H7 (cell line): ENCODE measurements at regions not wholly inside any gene's neighbourhood (a gene's known extent, or its start where the extent isn't known, plus 50 kb on each side); places are given as distances from the start of the nearest gene placed in this dataset.

ENCODE experiments used
- DNase-seq: peaks from one replicate; pipeline ENCODE4 v3.0.0; 2012
- H3K27me3 ChIP-seq: 2 replicates; pipeline ENCODE4 v1.6.0; 2011; ENCODE audit warnings: mild to moderate bottlenecking, low read length; ENCODE audit not compliant: control insufficient read depth, insufficient read depth
- H3K36me3 ChIP-seq: replicated peaks from 2 replicates; pipeline ENCODE4 v1.5.1; 2011; ENCODE audit warnings: low read length; ENCODE audit not compliant: control insufficient read depth, insufficient read depth
- H3K4me3 ChIP-seq: 2 replicates; pipeline ENCODE4 v1.5.1; 2011; ENCODE audit warnings: low read depth, mild to moderate bottlenecking, control low read depth, low read length, moderate library complexity; ENCODE audit not compliant: insufficient read depth

DNA sequence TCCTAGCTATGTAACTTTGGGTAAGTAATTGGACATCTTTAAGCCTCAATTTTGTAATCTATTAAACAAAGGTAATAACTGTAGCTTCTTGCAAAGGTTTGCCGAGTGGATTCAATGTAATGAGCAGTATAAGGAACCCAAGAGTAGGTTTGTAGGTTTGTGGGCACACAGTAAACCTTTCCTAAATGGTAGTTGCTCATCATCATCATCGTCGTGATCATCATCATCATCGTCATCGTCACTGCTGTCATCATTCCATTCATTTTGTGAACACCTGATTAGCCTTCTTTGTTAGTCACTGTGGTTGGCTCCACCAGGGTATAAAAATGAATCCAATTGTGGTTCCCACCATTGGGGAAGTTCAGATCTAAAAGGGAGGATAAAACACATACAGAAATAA is 223.1 kb upstream of the KIRREL3 start:
- Histone ChIP-seq H3K4me3 (no peak overlapping the region), H3K27me3 (no peaks in the 10 kb centered on the region), H3K36me3 (no peaks in the 10 kb centered on the region)
- DNase-seq: no peak

DNA sequence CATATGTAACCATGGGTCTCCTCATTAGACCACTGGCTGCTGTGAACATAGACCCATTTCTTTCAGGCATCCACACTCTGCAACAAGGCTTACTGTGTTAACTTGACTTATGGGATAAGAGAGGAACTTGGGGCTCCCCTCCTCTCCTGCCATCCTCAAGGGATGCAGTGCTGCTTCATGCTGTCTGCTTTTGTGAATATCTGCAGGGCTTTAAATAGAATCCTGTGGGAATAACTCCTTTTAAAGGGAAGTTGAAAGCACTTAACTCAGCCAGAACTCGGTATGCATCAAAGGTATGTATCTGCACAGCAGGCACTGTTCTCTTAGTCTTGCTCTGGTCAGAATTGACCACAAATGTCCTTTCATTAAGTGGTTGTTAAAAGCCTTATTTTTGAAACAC is 222.5 kb upstream of the KIRREL3 start:
- DNase-seq: no peak
- Histone ChIP-seq H3K36me3 (no peaks in the 10 kb centered on the region), H3K27me3 (no peaks in the 10 kb centered on the region), H3K4me3 (no peak overlapping the region)

DNA sequence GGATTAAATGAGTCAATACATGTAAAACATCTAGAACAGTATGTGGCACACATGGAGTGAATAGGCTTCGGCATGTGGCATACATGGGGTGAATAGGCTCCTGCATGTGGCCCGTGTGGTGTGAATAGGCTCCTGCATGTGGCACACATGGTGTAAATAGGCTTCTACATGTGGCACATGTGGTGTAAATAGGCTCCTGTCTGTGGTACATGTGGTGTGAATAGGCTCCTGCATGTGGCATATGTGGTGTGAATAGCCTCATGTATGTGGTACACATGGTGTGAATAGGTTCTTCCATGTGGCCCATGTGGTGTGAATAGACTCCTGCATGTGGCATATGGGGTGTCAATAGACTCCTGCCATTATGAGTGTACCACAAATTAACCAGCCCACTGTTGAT is 219.1 kb upstream of the KIRREL3 start:
- H3K36me3 ChIP-seq: no peaks in the 10 kb centered on the region
- H3K4me3 ChIP-seq: no peak overlapping the region
- H3K27me3 ChIP-seq: no peaks in the 10 kb centered on the region
- no peak for DNase-seq

DNA sequence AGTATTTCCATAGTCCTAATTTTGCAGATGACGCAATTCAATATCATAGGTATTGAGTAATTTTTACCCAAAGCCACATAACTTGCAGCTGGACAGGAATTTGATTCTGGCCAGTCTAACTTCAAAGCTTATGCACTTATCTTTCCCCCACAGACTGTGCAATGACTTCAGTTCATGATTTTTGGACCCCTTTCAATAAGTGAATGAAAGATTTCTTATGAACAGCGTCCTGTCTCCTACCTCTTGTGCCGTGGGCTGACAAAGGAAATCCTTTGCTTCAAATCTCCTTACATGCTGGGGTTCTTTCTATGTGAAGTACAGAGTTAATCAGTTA is 217.7 kb upstream of the KIRREL3 start:
- DNase-seq: no peak
- Histone ChIP-seq H3K4me3 (no peak overlapping the region), H3K36me3 (no peaks in the 10 kb centered on the region), H3K27me3 (no peaks in the 10 kb centered on the region)

DNA sequence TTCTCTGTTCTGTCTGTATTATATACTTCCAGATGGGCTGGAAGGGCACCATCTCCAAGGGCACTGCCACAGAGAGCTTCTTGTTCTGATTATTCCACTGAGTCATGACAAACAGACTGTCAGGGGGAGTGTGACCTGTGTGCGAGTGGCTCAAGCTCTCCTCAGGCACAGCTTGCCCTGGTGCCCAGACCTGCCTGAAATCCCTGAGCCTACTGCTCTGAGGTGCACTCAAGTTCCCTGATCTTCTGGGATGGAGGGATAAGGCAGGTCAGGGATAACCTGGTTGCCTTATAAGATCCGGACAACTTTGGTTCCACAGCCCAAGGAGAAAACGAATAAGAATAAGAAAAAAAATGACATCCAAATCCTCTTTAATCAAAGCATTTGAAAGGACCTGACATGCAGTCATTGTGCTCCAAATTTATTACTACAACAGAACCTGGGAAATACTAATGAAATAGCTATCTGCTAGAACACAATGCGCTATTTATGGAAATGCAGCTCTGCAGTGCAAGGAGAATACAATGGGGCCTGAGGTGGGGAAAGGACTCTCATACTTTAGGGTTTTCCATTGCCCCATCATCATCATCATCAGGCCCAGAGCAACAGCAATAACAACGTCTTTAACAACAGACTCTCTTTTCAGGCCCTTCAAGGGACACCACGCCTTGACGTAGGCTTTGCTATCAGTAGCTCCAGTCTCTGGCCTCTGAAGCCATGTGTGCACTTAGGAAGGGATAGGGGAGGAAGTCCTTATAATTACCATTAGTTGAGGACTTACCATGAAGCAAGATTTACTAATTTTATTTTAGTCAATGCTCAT is 217.1 kb upstream of the KIRREL3 start:
- no peak overlapping the region for H3K4me3 ChIP-seq
- no peak for DNase-seq
- no peaks in the 10 kb centered on the region for H3K27me3 ChIP-seq
- H3K36me3 ChIP-seq: no peaks in the 10 kb centered on the region

DNA sequence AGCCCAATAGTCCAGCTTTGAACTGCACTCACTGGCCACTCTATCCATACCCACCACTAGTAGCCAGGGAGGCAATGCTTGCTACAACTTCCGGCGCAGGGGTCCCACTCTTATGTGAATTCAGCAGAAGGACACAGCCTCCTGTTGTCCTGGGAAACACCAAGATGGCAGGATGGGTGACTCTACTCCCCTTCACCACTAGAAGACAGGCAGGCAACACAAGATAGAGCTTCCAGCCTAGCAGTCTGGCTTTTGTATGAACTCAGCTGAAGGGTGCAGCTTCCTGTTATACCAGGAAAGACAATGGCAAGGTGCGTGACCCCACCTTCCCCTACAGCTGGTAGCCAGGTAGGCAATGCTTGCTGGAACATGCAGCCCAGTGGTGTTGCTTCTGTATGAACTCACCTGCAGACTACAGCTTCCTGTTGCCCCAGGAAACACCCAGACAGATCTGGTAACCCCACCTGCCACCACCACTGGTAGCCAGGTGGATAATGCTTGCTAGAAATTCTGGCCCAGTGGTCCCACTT is 205.2 kb upstream of the KIRREL3 start:
- Histone ChIP-seq H3K4me3 (no peak overlapping the region), H3K27me3 (no peaks in the 10 kb centered on the region), H3K36me3 (no peaks in the 10 kb centered on the region)
- no peak for DNase-seq

DNA sequence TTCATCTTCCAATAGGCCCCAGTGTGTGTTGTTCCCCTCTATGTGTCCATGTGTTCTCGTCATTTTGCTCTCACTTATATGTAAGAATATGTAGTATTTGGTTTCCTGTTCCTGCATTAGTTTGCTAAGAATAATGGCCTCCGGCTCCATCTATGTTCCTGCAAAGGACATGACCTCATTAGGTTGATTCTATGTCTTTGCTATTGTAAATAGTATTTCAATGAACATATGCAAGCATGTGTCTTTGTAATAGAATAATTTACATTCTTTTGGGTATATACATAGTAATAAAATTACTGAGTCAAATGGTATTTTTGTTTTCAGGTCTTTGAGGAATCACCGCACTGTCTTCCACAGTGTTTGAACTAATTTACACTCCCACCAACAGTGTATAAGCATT is 202.9 kb upstream of the KIRREL3 start:
- Histone ChIP-seq H3K27me3 (no peaks in the 10 kb centered on the region), H3K36me3 (no peaks in the 10 kb centered on the region), H3K4me3 (no peak overlapping the region)
- DNase-seq: no peak

DNA sequence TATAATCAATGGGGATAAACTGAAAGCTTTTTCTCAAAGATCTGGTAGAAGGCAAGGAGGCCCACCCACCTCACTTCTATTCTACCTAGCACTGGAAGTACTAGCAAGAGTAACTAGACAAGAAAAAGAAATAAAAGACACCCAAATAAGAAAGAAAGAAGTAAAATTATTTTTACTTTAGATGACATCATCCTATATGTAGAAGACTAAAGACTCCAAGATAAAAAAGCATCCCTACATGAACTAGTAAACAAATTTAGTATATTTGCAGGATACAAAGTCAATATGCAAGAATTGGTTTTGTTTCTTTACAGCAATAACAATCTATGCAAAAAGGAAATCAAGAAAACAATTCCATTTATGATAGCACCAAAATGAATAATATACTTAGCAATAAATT is 201.5 kb upstream of the KIRREL3 start:
- no peaks in the 10 kb centered on the region for H3K27me3 ChIP-seq
- DNase-seq: no peak
- H3K4me3 ChIP-seq: no peak overlapping the region
- H3K36me3 ChIP-seq: no peaks in the 10 kb centered on the region

DNA sequence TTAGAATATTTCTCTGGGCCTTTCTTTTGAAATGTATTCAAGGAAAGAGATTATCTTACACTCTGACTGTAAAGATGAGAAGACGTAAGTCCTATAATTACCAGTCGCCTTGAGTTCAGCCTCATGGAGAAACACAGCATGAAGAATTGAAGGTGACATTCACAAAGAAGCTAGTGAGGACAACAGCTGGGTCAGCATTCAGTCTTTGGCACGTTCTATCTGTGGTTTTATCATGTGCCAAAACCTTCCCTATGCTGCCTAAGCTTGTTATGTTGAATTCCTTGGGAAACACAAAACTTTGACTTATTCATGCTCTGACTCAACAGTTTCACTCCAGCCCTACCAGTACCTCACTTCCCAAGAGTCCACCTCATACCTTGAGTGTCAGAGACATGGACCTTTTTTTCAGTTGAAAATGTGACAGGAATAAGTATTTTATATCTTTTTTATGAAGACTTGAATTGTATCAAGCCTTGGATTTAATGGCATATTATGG is 198.8 kb upstream of the KIRREL3 start:
- no peak for DNase-seq
- H3K36me3 ChIP-seq: no peaks in the 10 kb centered on the region
- H3K27me3 ChIP-seq: no peaks in the 10 kb centered on the region
- no peak overlapping the region for H3K4me3 ChIP-seq

DNA sequence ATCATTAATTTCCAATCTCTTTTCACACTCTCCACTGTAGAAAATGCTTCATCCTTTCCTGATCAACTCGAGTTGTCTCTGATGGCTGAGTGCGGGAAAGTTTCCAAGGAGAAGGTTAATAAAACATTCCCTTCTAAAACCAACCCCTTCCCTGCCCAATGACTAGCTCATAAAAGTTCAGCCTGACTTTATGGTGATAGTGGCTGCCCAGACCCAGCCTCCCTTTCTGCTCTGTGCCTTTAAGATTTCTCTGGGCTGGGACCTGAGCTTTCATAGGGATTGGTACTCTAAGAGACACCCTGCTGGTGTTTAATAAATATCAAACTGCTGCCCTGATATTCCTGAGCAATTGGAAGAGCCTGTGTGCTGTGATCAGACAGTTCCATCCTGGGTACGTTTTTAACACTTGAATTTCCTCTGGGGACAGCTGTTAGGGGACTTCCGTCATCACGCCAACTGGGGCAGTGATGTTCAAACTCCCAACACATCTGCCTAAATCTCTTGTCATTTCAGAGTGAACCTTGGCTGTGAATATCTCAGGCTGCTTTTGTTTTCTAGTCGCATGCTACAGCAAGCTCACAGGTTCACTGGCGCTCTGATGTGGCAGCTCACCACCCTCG is 195.0 kb upstream of the KIRREL3 start:
- no peak overlapping the region for H3K4me3 ChIP-seq
- H3K27me3 ChIP-seq: no peaks in the 10 kb centered on the region
- DNase-seq: no peak
- H3K36me3 ChIP-seq: no peaks in the 10 kb centered on the region

DNA sequence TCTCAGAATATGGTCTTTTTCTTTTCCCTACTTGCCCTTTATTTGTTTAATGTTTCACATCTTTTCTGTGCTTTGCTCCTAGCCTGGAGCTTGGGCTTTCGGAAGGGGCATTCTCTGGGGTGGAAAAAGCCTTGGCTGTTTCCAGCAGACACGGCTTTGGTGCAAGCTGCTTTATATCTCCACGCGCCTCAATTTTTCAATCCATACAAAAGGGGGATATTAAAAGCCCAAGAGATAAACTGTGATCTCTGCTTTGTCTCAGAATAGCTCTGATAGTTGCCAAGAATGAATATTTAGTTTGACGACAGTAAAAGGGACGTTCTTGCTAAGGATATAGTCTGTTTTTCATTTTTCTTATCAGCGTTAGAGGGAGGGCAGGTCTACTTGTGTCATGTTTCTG is 194.0 kb upstream of the KIRREL3 start:
- DNase-seq: no peak
- H3K4me3 ChIP-seq: no peak overlapping the region
- H3K27me3 ChIP-seq: no peaks in the 10 kb centered on the region
- no peaks in the 10 kb centered on the region for H3K36me3 ChIP-seq

DNA sequence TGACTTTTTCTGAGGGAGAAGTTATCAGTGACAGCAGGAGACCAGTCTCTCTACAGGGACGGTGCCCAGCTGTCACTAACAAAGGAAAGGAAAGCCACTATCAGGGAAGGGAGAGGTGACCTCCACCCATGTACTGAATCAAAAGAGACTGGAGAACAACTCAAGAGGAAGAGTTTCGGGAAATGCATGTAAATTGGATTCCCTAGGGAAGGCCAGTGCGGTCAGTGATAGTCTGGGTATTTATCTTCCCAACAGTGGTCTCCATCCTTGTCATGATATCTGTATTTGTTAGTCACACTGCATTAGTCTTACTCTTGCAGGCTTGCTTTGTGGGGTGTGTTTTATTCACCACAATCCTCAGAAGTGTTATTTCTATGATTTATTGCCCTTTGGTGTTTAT is 193.4 kb upstream of the KIRREL3 start:
- no peak for DNase-seq
- H3K27me3 ChIP-seq: no peaks in the 10 kb centered on the region
- H3K4me3 ChIP-seq: no peak overlapping the region
- no peaks in the 10 kb centered on the region for H3K36me3 ChIP-seq

DNA sequence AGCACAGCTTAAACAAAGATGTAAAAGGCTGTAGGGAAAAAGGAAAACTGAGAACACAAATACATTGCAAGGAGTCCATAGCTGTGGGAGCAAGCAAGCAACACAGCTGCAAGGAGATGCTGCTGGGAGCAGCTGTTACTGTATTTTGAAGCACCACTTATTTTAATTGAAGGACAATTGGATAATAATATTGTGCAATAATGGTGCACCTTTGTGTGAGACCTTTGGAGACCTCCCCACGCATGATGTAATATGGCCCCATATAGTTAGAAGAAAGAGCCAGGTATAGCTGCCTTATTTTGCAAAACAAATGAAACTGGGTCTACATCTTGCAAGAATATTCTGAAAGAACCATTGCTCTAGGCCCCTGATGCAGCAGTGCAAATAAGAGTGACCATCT is 191.1 kb upstream of the KIRREL3 start:
- Histone ChIP-seq H3K36me3 (no peaks in the 10 kb centered on the region), H3K27me3 (no peaks in the 10 kb centered on the region), H3K4me3 (no peak overlapping the region)
- no peak for DNase-seq

DNA sequence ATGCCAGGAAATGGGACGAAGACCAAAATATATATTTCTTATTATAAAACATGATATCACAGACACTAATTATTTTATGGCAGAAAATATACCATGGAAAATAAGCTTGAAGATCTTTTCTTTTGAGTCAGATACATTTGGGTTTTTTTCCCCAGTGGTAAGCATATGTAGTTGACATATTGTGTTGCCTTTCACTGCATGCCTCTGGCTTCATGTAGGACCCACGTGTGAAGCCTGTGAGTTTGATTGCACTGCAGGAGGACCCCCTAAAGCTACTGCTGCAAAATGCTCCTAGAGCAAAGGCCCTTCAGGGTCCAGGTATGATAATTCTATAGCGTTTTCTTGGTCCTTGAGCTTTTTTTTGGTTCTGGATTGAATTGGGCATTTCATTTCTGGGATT is 190.7 kb upstream of the KIRREL3 start:
- DNase-seq: no peak
- Histone ChIP-seq H3K27me3 (no peaks in the 10 kb centered on the region), H3K4me3 (no peak overlapping the region), H3K36me3 (no peaks in the 10 kb centered on the region)

DNA sequence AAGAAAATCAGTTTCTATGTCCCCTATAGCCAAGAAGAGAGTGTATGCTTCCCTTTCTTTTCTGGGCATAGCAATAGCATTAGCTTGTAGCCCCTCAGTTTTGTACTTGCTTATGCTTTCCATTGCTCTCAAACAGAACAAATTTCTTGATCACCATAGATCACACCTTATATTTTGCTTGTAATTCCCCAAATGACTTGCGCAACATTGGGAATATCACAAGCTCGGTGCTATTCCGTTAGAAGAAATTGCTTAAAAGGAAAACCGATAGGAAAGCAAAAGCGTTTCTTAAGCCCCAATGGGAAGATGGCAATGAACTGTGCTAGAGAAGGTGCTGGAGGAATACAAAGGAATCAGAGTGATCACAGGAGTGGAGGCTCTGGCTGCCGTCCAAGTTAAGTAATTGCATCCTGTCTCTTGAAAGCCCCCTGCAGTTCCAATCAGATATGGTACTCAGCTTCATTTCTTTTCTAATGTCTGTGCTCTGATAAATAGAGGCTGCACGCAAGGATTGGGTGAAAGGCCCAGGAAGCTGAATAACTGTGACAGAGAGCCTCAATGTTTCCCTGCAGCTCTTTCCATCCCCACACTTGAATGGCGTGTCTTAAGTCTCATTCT is 182.1 kb upstream of the KIRREL3 start:
- no peak for DNase-seq
- Histone ChIP-seq H3K4me3 (no peak overlapping the region), H3K27me3 (no peaks in the 10 kb centered on the region), H3K36me3 (no peaks in the 10 kb centered on the region)
